C4-2B (cell line): ENCODE measurements at regions not wholly inside any gene's neighbourhood (a gene's known extent, or its start where the extent isn't known, plus 50 kb on each side); places are given as distances from the start of the nearest gene placed in this dataset.

Experiments used
- CTCF ChIP-seq: fragments of 450-650 bp; conservative IDR thresholded peaks from 2 replicates; pipeline ENCODE4 v1.5.1; 2017; ENCODE audit warnings: mild to moderate bottlenecking
- ZFX ChIP-seq: fragments of 450-650 bp; IDR thresholded peaks from 2 replicates; pipeline ENCODE4 v1.6.1; 2017

GRCh38 chr7:130975731-130976130 lies 241.7 kb upstream of the KLF14 start:
- TF ChIP-seq CTCF (no peak), ZFX (no peak)
